Aorta (tissue), 5 donors: ENCODE measurements at regions not wholly inside any gene's neighbourhood (a gene's known extent, or its start where the extent isn't known, plus 50 kb on each side); places are given as distances from the start of the nearest gene placed in this dataset.

Experiments used
- ATAC-seq: fragments of 200-7000 bp; cut with Tn5 transposase; one replicate; pipeline ENCODE4 v1.9.1; 2022; ENCODE audit warnings: moderate library complexity; ENCODE audit not compliant: low FRiP score
- DNase-seq, 2 donors: peaks; one replicate each; pipeline ENCODE4 v3.0.0-alpha.2; 2020
- H3K27ac ChIP-seq, 2 donors: one replicate each; pipeline ENCODE4 v1.5.1; 2013; ENCODE audit warnings: low read length in 2 of 2, mild to moderate bottlenecking in 2 of 2, moderate library complexity in 2 of 2, control low read depth in 1 of 2, inconsistent platforms in 1 of 2, low read depth in 1 of 2
- H3K27me3 ChIP-seq, 2 donors: one replicate each; pipeline ENCODE4 v1.6.1; 2013; ENCODE audit warnings: control low read depth in 1 of 2, low read length in 1 of 2, mild to moderate bottlenecking in 1 of 2, moderate library complexity in 1 of 2; ENCODE audit not compliant: insufficient read depth in 2 of 2, control insufficient read depth in 1 of 2
- H3K36me3 ChIP-seq, 2 donors: one replicate each; pipeline ENCODE4 v1.6.1; 2013; ENCODE audit warnings: control low read depth in 1 of 2, low read length in 1 of 2, mild to moderate bottlenecking in 1 of 2; ENCODE audit not compliant: insufficient read depth in 2 of 2, control insufficient read depth in 1 of 2
- H3K4me1 ChIP-seq, 2 donors: one replicate each; pipeline ENCODE4 v1.6.1; 2013; ENCODE audit warnings: low read length in 2 of 2, control low read depth in 1 of 2, mild to moderate bottlenecking in 1 of 2, moderate library complexity in 1 of 2; ENCODE audit not compliant: insufficient read depth in 2 of 2, control insufficient read depth in 1 of 2
- H3K4me3 ChIP-seq, 2 donors: one replicate each; pipeline ENCODE4 v1.5.1; 2013; ENCODE audit warnings: low read length in 2 of 2, control low read depth in 1 of 2, mild to moderate bottlenecking in 1 of 2
- H3K9me3 ChIP-seq: one replicate; pipeline ENCODE4 v1.6.1; 2013; ENCODE audit warnings: mild to moderate bottlenecking, low read length; ENCODE audit not compliant: control insufficient read depth
- WGBS, 2 donors: extraction: QIAGEN DNeasy Blood & Tissue Kit; methylation state at CpG; one replicate each; pipeline ENCODE4 v1.1.7; 2013; 5-methylcytosine and 5-hydroxymethylcytosine counted together
- intact Hi-C, 2 donors: fragments of 100-400 bp; cut with DNase I; formaldehyde crosslinking; loops; one replicate each; pipeline versions ENCODE4 v1.14.2 to v1.15.0; 2022
- donor health status: healthy with polysubstance abuse.
- donor health status: Bipolar disorder and iron deficiency.
- donor health status: DM: no; HTN: no; CAD: no.
- donor health status: DM: no; HTN: no; CAD: no.
- donor health status: DM: yes; HTN: yes; CAD: no.

GRCh38 chr5:82817897-82818676 lies 259.1 kb downstream of the TMEM167A start:
- Histone ChIP-seq H3K36me3 (no peaks in the 10 kb centered on the region), H3K27me3 (no peaks in the 10 kb centered on the region), H3K27ac (no peak overlapping the region), H3K4me1 (no peaks in the 10 kb centered on the region), H3K9me3 (no peaks in the 10 kb centered on the region), H3K4me3 (no peak overlapping the region)
- DNase-seq (no peak), ATAC-seq (no peak)
- intact Hi-C loops, result no loop called here
- 82 to 89% methylated on average over 7 of the region's 7 CpGs for WGBS, 2 donors

GRCh38 chr5:82816926-82817325 lies 260.3 kb downstream of the TMEM167A start:
- H3K27ac ChIP-seq, result no peak overlapping the region
- H3K36me3 ChIP-seq, result no peaks in the 10 kb centered on the region
- no peak for ATAC-seq
- no peaks in the 10 kb centered on the region for H3K9me3 ChIP-seq
- H3K4me1 ChIP-seq, result no peaks in the 10 kb centered on the region
- intact Hi-C loops, result no loop called here
- no peaks in the 10 kb centered on the region for H3K27me3 ChIP-seq
- no peak for DNase-seq
- WGBS, 2 donors, result 89 to 94% methylated on average over 5 of the region's 5 CpGs
- no peak overlapping the region for H3K4me3 ChIP-seq

- H3K9me3 ChIP-seq, result no peaks in the 10 kb centered on the region
- H3K27ac ChIP-seq, result no peak overlapping the region
- intact Hi-C loops, result no loop called here
- H3K27me3 ChIP-seq, result no peaks in the 10 kb centered on the region
- no peaks in the 10 kb centered on the region for H3K4me1 ChIP-seq
- H3K36me3 ChIP-seq, result no peaks in the 10 kb centered on the region
- no peak overlapping the region for H3K4me3 ChIP-seq
- WGBS, 2 donors, result 61 to 73% methylated on average over 1 of the region's 1 CpG
- DNase-seq (no peak), ATAC-seq (no peak)
Observed at GRCh38 chr5:82815871-82816270, 261.3 kb downstream of the TMEM167A start.

- no peak overlapping the region for H3K4me3 ChIP-seq
- intact Hi-C loops, result no loop called here
- H3K27me3 ChIP-seq, result no peaks in the 10 kb centered on the region
- no peak for DNase-seq
- H3K36me3 ChIP-seq, result no peaks in the 10 kb centered on the region
- H3K9me3 ChIP-seq, result no peaks in the 10 kb centered on the region
- H3K4me1 ChIP-seq, result no peaks in the 10 kb centered on the region
- 93% methylated on average over 4 of the region's 4 CpGs for WGBS, 2 donors
- no peak for ATAC-seq
- H3K27ac ChIP-seq, result no peak overlapping the region
Observed at GRCh38 chr5:82813861-82814260, 263.3 kb downstream of the TMEM167A start.

GRCh38 chr5:82812575-82812974 lies 264.6 kb downstream of the TMEM167A start:
- Histone ChIP-seq H3K4me1 (no peaks in the 10 kb centered on the region), H3K4me3 (no peak overlapping the region), H3K27me3 (no peaks in the 10 kb centered on the region), H3K9me3 (no peaks in the 10 kb centered on the region), H3K36me3 (no peaks in the 10 kb centered on the region), H3K27ac (no peak overlapping the region)
- intact Hi-C loops, result no loop called here
- WGBS, 2 donors, result 95 to 96% methylated on average over 2 of the region's 2 CpGs
- DNase-seq (no peak), ATAC-seq (no peak)

GRCh38 chr5:82811490-82811889 lies 265.7 kb downstream of the TMEM167A start:
- no peak for DNase-seq
- no peak for ATAC-seq

GRCh38 chr5:82809420-82810143 lies 267.6 kb downstream of the TMEM167A start:
- WGBS, 2 donors, result 91 to 96% methylated on average over 2 of the region's 2 CpGs
- DNase-seq, result no peak
- H3K4me3 ChIP-seq, result no peak overlapping the region
- H3K27ac ChIP-seq, result no peak overlapping the region
- intact Hi-C loops, result no loop called here
- H3K4me1 ChIP-seq, result no peaks in the 10 kb centered on the region
- no peaks in the 10 kb centered on the region for H3K36me3 ChIP-seq
- no peaks in the 10 kb centered on the region for H3K9me3 ChIP-seq
- no peaks in the 10 kb centered on the region for H3K27me3 ChIP-seq
- ATAC-seq, result no peak

More at GRCh38 chr5:82811490-82811889, 265.7 kb downstream of the TMEM167A start:
- Histone ChIP-seq H3K36me3 (no peaks in the 10 kb centered on the region), H3K4me3 (no peak overlapping the region), H3K9me3 (no peaks in the 10 kb centered on the region), H3K4me1 (no peaks in the 10 kb centered on the region), H3K27ac (no peak overlapping the region), H3K27me3 (no peaks in the 10 kb centered on the region)
- 94% methylated on average over 6 of the region's 6 CpGs for WGBS, 2 donors
- intact Hi-C loops, result no loop called here

- Histone ChIP-seq H3K36me3 (no peaks in the 10 kb centered on the region), H3K27ac (no peak overlapping the region), H3K27me3 (no peaks in the 10 kb centered on the region), H3K9me3 (no peaks in the 10 kb centered on the region), H3K4me3 (no peak overlapping the region), H3K4me1 (no peaks in the 10 kb centered on the region)
- ATAC-seq (no peak), DNase-seq (peak in 1 of 2 donors; percentile 46)
- intact Hi-C loops, result no loop called here
- 61 to 65% methylated on average over 3 of the region's 3 CpGs for WGBS, 2 donors
Observed at GRCh38 chr5:82808960-82809359, 268.2 kb downstream of the TMEM167A start.

- no peak overlapping the region for H3K27ac ChIP-seq
- WGBS, 2 donors, result 50 to 53% methylated on average over 2 of the region's 2 CpGs
- H3K36me3 ChIP-seq, result no peaks in the 10 kb centered on the region
- H3K27me3 ChIP-seq, result no peaks in the 10 kb centered on the region
- intact Hi-C loops, result no loop called here
- ATAC-seq (no peak), DNase-seq (no peak)
- no peaks in the 10 kb centered on the region for H3K4me1 ChIP-seq
- no peak overlapping the region for H3K4me3 ChIP-seq
- no peaks in the 10 kb centered on the region for H3K9me3 ChIP-seq
Observed at GRCh38 chr5:82807021-82807420, 270.2 kb downstream of the TMEM167A start.
